ENCODE measurements at regions not wholly inside any gene's neighbourhood (a gene's known extent, or its start where the extent isn't known, plus 50 kb on each side); places are given as distances from the start of the nearest gene placed in this dataset.

DNA sequence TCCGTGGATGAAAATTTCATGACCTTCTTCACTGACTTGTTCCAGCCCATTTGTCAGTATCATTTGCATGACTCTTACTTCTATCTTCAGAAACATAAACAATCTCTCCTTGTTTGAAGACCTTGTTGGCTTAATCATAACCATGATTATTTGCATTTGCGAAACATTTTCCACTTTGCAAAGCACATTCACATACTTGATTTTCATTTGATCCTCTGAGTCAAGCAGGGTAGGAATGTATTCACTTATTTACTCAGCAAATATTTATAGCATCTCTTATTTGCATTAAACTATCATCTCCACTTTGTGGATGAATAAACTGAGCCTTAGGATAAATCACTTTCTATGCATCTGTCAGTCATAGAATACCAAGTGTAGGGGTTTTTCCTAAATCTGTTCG lies 343.0 kb upstream of the SGCD start:
- DNase-seq (ENCODE audit: extremely low read depth in 1 of 4, low spot score in 3 of 4), result no peak
- Histone ChIP-seq H3K4me3 (no peak overlapping the region), H3K9me3 (replicated peaks; ENCODE audit: control insufficient read depth, insufficient read depth, low read depth, low read length) (no peaks in the 10 kb centered on the region), H4K20me1 (replicated peaks; ENCODE audit: control insufficient read depth, insufficient read depth, low read length) (no peaks in the 10 kb centered on the region), H3K27ac (ENCODE audit: extremely low read depth, low read depth, low read length) (no peak overlapping the region), H2AFZ (ENCODE audit: low read depth, low read length) (no peak overlapping the region), H3K79me2 (ENCODE audit: control insufficient read depth, insufficient read depth, low read length) (no peaks in the 10 kb centered on the region), H3K9ac (ENCODE audit: insufficient read depth in 1 of 2, low read depth in 2 of 2, low read length in 2 of 2) (no peak overlapping the region), H3K9me1 (ENCODE audit: control insufficient read depth, insufficient read depth, low read length) (no peaks in the 10 kb centered on the region), H3K4me1 (replicated peaks in 1 of 2; ENCODE audit: control insufficient read depth in 2 of 2, insufficient read depth in 2 of 2, low read length in 2 of 2) (no peaks in the 10 kb centered on the region), H3K4me2 (ENCODE audit: insufficient read depth, low read length) (no peak overlapping the region), H3K27me3 (ENCODE audit: control insufficient read depth in 2 of 2, insufficient read depth in 2 of 2, low read length in 2 of 2) (no peaks in the 10 kb centered on the region), H3K36me3 (ENCODE audit: control insufficient read depth, insufficient read depth, low read length) (no peaks in the 10 kb centered on the region)
- no peak for ATAC-seq
- no TSS peak for BruUV-seq (replicated peaks)
- intact Hi-C loops (cut with micrococcal nuclease), result no loop called here
- FAIRE-seq, result no peak
- CTCF ChIA-PET (ENCODE audit: low intra/inter-chr PET ratio), result no interaction called here
- WGBS (ENCODE audit: insufficient coverage, low coverage, missing lambda C conversion rate), result 0% methylated on average over 3 of the region's 3 CpGs
- in situ Hi-C loops (cut with MboI), result no loop called here
- POLR2A ChIA-PET, result no interaction called here
- TF ChIP-seq HNRNPUL1 (IDR thresholded peaks at IDR 0.05; ENCODE audit: low read length), result no peak
- TF ChIP-seq, protein P1, sequence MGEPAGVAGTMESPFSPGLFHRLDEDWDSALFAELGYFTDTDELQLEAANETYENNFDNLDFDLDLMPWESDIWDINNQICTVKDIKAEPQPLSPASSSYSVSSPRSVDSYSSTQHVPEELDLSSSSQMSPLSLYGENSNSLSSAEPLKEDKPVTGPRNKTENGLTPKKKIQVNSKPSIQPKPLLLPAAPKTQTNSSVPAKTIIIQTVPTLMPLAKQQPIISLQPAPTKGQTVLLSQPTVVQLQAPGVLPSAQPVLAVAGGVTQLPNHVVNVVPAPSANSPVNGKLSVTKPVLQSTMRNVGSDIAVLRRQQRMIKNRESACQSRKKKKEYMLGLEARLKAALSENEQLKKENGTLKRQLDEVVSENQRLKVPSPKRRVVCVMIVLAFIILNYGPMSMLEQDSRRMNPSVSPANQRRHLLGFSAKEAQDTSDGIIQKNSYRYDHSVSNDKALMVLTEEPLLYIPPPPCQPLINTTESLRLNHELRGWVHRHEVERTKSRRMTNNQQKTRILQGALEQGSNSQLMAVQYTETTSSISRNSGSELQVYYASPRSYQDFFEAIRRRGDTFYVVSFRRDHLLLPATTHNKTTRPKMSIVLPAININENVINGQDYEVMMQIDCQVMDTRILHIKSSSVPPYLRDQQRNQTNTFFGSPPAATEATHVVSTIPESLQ (CRISPR knock-in tag; IDR thresholded peaks at IDR 0.05), result no peak
- no peak for TF ChIP-seq NCOA2 (IDR thresholded peaks at IDR 0.05; ENCODE audit: partially characterized antibody in 2 of 2)
- no peak for TF ChIP-seq FOXJ3 (CRISPR knock-in tag; IDR thresholded peaks at IDR 0.05)
- no peak for TF ChIP-seq SMAD1 (IDR thresholded peaks at IDR 0.05; ENCODE audit: low read depth, low read length, partially characterized antibody)
- no peak for TF ChIP-seq NR3C1 (CRISPR knock-in tag; IDR thresholded peaks at IDR 0.05)
- TF ChIP-seq ZNF239 (CRISPR knock-in tag; IDR thresholded peaks at IDR 0.05), result no peak
- TF ChIP-seq, protein P2, sequence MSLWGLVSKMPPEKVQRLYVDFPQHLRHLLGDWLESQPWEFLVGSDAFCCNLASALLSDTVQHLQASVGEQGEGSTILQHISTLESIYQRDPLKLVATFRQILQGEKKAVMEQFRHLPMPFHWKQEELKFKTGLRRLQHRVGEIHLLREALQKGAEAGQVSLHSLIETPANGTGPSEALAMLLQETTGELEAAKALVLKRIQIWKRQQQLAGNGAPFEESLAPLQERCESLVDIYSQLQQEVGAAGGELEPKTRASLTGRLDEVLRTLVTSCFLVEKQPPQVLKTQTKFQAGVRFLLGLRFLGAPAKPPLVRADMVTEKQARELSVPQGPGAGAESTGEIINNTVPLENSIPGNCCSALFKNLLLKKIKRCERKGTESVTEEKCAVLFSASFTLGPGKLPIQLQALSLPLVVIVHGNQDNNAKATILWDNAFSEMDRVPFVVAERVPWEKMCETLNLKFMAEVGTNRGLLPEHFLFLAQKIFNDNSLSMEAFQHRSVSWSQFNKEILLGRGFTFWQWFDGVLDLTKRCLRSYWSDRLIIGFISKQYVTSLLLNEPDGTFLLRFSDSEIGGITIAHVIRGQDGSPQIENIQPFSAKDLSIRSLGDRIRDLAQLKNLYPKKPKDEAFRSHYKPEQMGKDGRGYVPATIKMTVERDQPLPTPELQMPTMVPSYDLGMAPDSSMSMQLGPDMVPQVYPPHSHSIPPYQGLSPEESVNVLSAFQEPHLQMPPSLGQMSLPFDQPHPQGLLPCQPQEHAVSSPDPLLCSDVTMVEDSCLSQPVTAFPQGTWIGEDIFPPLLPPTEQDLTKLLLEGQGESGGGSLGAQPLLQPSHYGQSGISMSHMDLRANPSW (CRISPR knock-in tag; IDR thresholded peaks at IDR 0.05), result no peak
- no peak for TF ChIP-seq ZNF165 (CRISPR knock-in tag; IDR thresholded peaks at IDR 0.05; ENCODE audit: borderline replicate concordance)
- TF ChIP-seq, protein P3, sequence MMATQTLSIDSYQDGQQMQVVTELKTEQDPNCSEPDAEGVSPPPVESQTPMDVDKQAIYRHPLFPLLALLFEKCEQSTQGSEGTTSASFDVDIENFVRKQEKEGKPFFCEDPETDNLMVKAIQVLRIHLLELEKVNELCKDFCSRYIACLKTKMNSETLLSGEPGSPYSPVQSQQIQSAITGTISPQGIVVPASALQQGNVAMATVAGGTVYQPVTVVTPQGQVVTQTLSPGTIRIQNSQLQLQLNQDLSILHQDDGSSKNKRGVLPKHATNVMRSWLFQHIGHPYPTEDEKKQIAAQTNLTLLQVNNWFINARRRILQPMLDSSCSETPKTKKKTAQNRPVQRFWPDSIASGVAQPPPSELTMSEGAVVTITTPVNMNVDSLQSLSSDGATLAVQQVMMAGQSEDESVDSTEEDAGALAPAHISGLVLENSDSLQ (IDR thresholded peaks at IDR 0.05), result no peak
- TF ChIP-seq ARNT (IDR thresholded peaks at IDR 0.05), result no peak
- TF ChIP-seq, protein P4, sequence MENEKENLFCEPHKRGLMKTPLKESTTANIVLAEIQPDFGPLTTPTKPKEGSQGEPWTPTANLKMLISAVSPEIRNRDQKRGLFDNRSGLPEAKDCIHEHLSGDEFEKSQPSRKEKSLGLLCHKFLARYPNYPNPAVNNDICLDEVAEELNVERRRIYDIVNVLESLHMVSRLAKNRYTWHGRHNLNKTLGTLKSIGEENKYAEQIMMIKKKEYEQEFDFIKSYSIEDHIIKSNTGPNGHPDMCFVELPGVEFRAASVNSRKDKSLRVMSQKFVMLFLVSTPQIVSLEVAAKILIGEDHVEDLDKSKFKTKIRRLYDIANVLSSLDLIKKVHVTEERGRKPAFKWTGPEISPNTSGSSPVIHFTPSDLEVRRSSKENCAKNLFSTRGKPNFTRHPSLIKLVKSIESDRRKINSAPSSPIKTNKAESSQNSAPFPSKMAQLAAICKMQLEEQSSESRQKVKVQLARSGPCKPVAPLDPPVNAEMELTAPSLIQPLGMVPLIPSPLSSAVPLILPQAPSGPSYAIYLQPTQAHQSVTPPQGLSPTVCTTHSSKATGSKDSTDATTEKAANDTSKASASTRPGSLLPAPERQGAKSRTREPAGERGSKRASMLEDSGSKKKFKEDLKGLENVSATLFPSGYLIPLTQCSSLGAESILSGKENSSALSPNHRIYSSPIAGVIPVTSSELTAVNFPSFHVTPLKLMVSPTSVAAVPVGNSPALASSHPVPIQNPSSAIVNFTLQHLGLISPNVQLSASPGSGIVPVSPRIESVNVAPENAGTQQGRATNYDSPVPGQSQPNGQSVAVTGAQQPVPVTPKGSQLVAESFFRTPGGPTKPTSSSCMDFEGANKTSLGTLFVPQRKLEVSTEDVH (IDR thresholded peaks at IDR 0.05; ENCODE audit: low read depth, partially characterized antibody), result no peak
- TF ChIP-seq ELF4 (CRISPR knock-in tag; IDR thresholded peaks at IDR 0.05), result no peak
- TF ChIP-seq ZNF140 (CRISPR knock-in tag; IDR thresholded peaks at IDR 0.05), result no peak
- TF ChIP-seq ERF (CRISPR knock-in tag; IDR thresholded peaks at IDR 0.05), result no peak
- no peak for TF ChIP-seq SMAD4 (CRISPR knock-in tag; conservative IDR thresholded peaks at IDR 0.05)
- no peak for TF ChIP-seq ARID1B (IDR thresholded peaks at IDR 0.05)
